LNCAP (cell line): ENCODE measurements at regions not wholly inside any gene's neighbourhood (a gene's known extent, or its start where the extent isn't known, plus 50 kb on each side); places are given as distances from the start of the nearest gene placed in this dataset.

Experiments used
- TF ChIP-seq, protein P1 (sequence below): fragments of 450-650 bp; IDR thresholded peaks from 2 replicates; pipeline ENCODE4 v1.5.1; 2017; ENCODE audit warnings: mild to moderate bottlenecking

DNA sequence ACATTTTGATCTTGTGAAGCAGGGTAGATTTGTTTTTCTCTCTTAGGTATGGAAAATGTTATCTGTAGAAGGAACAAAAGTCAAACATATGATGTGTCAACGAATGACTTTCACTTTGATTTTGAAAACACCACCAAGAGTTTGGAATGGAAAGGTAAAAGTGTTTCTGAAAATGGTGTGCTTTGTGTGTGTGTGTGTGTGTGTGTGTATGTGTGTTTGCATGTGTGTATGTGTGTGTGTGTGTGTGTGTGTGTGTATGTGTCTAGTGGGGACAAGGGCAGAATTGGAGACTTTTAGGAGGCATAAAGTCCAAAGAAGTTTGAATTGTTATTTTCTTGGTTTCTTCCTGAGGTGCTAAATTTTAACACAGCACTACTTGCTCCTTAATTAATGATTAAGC is 115.4 kb upstream of the PRKCQ start:
- TF ChIP-seq, protein P1, sequence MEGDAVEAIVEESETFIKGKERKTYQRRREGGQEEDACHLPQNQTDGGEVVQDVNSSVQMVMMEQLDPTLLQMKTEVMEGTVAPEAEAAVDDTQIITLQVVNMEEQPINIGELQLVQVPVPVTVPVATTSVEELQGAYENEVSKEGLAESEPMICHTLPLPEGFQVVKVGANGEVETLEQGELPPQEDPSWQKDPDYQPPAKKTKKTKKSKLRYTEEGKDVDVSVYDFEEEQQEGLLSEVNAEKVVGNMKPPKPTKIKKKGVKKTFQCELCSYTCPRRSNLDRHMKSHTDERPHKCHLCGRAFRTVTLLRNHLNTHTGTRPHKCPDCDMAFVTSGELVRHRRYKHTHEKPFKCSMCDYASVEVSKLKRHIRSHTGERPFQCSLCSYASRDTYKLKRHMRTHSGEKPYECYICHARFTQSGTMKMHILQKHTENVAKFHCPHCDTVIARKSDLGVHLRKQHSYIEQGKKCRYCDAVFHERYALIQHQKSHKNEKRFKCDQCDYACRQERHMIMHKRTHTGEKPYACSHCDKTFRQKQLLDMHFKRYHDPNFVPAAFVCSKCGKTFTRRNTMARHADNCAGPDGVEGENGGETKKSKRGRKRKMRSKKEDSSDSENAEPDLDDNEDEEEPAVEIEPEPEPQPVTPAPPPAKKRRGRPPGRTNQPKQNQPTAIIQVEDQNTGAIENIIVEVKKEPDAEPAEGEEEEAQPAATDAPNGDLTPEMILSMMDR = no peak

GRCh38 chr10:6694447-6695140 is 114.5 kb upstream of the PRKCQ start:
- TF ChIP-seq, protein P1 = no peak

GRCh38 chr10:6692856-6693255 is 112.8 kb upstream of the PRKCQ start:
- TF ChIP-seq, protein P1 = no peak

DNA sequence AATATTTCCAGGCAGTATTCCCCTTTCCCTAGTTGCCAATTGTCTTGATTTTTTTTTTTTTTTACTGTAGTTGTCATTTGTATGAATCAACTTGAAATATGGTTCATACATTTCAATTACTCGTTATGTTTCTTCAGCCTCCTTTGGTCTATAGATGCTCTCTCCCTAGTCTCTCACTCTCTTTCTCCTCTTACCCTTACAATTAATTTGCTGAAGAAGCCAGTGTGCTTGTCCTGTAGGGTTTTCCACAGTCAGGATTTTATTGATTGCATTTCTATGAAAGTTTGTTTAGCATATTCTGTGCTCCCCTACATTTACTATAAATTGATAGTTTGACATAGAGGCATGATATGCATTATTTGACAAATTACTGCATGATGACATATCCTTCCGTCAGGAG is 112.0 kb upstream of the PRKCQ start:
- TF ChIP-seq, protein P1 = no peak

GRCh38 chr10:6689036-6689435 is 109.0 kb upstream of the PRKCQ start:
- TF ChIP-seq, protein P1 = no peak

DNA sequence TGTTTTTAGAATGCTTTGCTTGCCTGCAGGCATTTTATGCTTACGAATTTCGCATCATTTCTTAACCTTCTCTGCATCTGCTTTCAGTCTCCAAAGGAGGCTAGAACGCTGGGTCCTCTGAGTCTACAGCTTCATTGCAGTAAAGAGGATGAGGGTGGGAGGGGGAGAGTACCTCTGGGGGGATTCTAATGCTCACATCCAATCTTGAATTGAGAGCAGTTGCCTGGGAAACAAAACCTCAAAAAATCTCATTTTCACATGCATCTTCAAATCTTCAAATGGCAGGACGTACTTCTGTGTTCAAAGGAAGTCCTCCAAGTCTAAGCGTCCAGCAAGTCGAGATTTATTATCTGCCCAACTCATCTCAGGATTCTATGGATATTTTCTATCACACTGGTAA is 100.7 kb upstream of the PRKCQ start:
- TF ChIP-seq, protein P1 = no peak

DNA sequence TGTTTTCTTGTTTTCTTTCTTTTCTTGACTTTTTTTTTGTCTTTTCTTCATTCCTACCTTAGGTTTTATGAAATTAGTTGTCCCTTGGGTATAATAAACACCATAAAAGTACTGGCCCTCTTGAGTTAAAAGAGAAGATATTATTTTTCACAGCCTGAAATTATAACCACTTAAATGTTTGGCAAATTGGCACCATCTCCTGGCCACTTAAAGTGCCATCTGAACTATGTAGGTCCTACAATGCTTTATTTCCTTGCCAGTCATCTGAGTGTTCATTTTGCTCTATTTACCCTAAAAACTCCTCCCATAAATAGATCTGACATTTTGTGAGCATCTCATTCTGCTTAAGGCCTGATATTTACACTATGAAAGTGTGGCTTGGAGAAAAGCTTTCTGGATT is 98.9 kb upstream of the PRKCQ start:
- TF ChIP-seq, protein P1 = no peak
